OCI-LY3 (cell line): ENCODE measurements at regions not wholly inside any gene's neighbourhood (a gene's known extent, or its start where the extent isn't known, plus 50 kb on each side); places are given as distances from the start of the nearest gene placed in this dataset.

Experiments
- H2AFZ ChIP-seq: fragments of 200-600, 300-600 bp; shearing (Covaris generic); 2 replicates; pipeline ENCODE4 v1.6.0; 2014; ENCODE audit warnings: antibody characterized with exemption, low read depth, low read length
- H3K27ac ChIP-seq: fragments of 200-600, 300-600 bp; sonication (generic); 2 replicates; pipeline ENCODE4 v1.5.1; 2014; ENCODE audit warnings: mild to moderate bottlenecking, low read length, moderate library complexity, mixed read lengths
- H3K27me3 ChIP-seq: fragments of 200-600, 300-600 bp; sonication (generic); 2 replicates; pipeline ENCODE4 v1.6.1; 2014; ENCODE audit warnings: low read depth, low read length, mixed read lengths
- H3K36me3 ChIP-seq: fragments of 200-600, 300-600 bp; sonication (generic); replicated peaks from 2 replicates; pipeline ENCODE3; 2014; ENCODE audit warnings: low read depth, low read length, mixed read lengths
- H3K4me1 ChIP-seq: fragments of 300-600, 200-600 bp; sonication (generic); 2 replicates; pipeline ENCODE4 v1.6.1; 2014; ENCODE audit warnings: low read length, mixed read lengths
- H3K4me2 ChIP-seq: fragments of 200-600, 300-600 bp; sonication (generic); 2 replicates; pipeline ENCODE4 v1.6.1; 2014; ENCODE audit warnings: low read length, mixed read lengths
- H3K4me3 ChIP-seq: fragments of 300-600, 200-600 bp; sonication (generic); 2 replicates; pipeline ENCODE4 v1.5.1; 2014; ENCODE audit warnings: antibody characterized with exemption, mild to moderate bottlenecking, low read length, moderate library complexity
- H3K79me2 ChIP-seq: fragments of 300-600, 200-600 bp; shearing (Covaris generic); 2 replicates; pipeline ENCODE4 v1.6.1; 2014; ENCODE audit warnings: mild to moderate bottlenecking, low read length, mixed read lengths
- H3K9ac ChIP-seq: fragments of 300-600, 200-600 bp; shearing (Covaris generic); 2 replicates; pipeline ENCODE4 v1.6.0; 2014; ENCODE audit warnings: mild to moderate bottlenecking, low read length, moderate library complexity
- H3K9me3 ChIP-seq: fragments of 200-600, 300-600 bp; shearing (Covaris generic); 2 replicates; pipeline ENCODE4 v1.6.1; 2014; ENCODE audit warnings: low read length, mixed read lengths; ENCODE audit not compliant: insufficient read depth
- H4K20me1 ChIP-seq: fragments of 200-600, 300-600 bp; sonication (generic); 2 replicates; pipeline ENCODE4 v1.6.1; 2016; ENCODE audit warnings: low read length, mixed read lengths; ENCODE audit not compliant: insufficient read depth
- CTCF ChIP-seq: fragments of 200-600, 300-600 bp; sonication (generic); IDR thresholded peaks from 2 replicates; pipeline ENCODE4 v1.5.1; 2014; ENCODE audit warnings: antibody characterized with exemption, low read length, low read depth
- EZH2phosphoT487 ChIP-seq: fragments of 200-600 bp; shearing (Covaris generic); IDR thresholded peaks from 2 replicates; pipeline ENCODE4 v1.6.1; 2018; ENCODE audit warnings: antibody characterized with exemption, mixed run types, low read depth

DNA sequence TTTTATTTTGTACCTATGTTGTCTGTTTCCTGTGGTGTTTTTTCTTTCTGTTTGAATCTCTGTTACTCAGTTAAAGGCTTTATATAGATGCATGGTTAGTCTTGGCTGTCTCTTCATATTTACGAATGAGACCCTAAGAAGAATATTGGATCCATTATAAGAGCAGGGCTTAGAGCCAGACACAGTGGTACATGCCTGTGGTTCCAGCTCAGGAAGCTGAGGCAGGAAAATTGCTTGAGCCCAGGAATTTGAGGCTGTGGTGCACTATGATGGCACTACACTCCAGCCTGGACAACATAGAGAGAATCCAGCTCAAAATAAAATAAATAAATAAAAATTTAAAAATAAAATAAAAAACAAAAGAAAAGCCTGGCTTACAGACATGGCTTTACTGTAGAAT lies 211.1 kb downstream of the SOD2 start:
- Histone ChIP-seq H3K36me3 (no peaks in the 10 kb centered on the region), H3K9me3 (no peaks in the 10 kb centered on the region), H4K20me1 (no peaks in the 10 kb centered on the region), H3K27ac (no peak overlapping the region), H3K4me2 (no peak overlapping the region), H2AFZ (no peak overlapping the region), H3K4me1 (no peaks in the 10 kb centered on the region), H3K79me2 (no peaks in the 10 kb centered on the region), H3K9ac (no peak overlapping the region), H3K27me3 (peaks cover 13% of the 10 kb centered on the region), H3K4me3 (no peak overlapping the region)
- TF ChIP-seq EZH2phosphoT487 (no peak), CTCF (no peak)

GRCh38 chr6:159480471-159480870 lies 212.6 kb downstream of the SOD2 start:
- TF ChIP-seq CTCF (no peak), EZH2phosphoT487 (no peak)
- no peaks in the 10 kb centered on the region for H3K9me3 ChIP-seq
- no peak overlapping the region for H3K4me3 ChIP-seq
- H3K9ac ChIP-seq: no peak overlapping the region
- no peak overlapping the region for H2AFZ ChIP-seq
- H3K4me1 ChIP-seq: no peaks in the 10 kb centered on the region
- H3K79me2 ChIP-seq: no peaks in the 10 kb centered on the region
- H4K20me1 ChIP-seq: no peaks in the 10 kb centered on the region
- H3K4me2 ChIP-seq: no peak overlapping the region
- H3K27ac ChIP-seq: no peak overlapping the region
- H3K36me3 ChIP-seq: no peaks in the 10 kb centered on the region
- H3K27me3 ChIP-seq: peaks cover 13% of the 10 kb centered on the region

GRCh38 chr6:159479146-159479545 lies 213.9 kb downstream of the SOD2 start:
- H3K4me2 ChIP-seq: no peak overlapping the region
- no peaks in the 10 kb centered on the region for H3K36me3 ChIP-seq
- H3K9me3 ChIP-seq: no peaks in the 10 kb centered on the region
- H3K27me3 ChIP-seq: peaks cover 11% of the 10 kb centered on the region
- no peaks in the 10 kb centered on the region for H3K4me1 ChIP-seq
- H3K4me3 ChIP-seq: no peak overlapping the region
- H3K9ac ChIP-seq: no peak overlapping the region
- H3K27ac ChIP-seq: no peak overlapping the region
- no peak overlapping the region for H2AFZ ChIP-seq
- H4K20me1 ChIP-seq: no peaks in the 10 kb centered on the region
- TF ChIP-seq EZH2phosphoT487: no peak
- no peak for TF ChIP-seq CTCF
- H3K79me2 ChIP-seq: no peaks in the 10 kb centered on the region

- Histone ChIP-seq H3K9ac (no peak overlapping the region), H3K4me1 (no peaks in the 10 kb centered on the region), H3K9me3 (no peaks in the 10 kb centered on the region), H2AFZ (no peak overlapping the region), H3K27ac (no peak overlapping the region), H3K27me3 (0 out of 2 replicates have a peak, but pooled peaks cover under 1% of the 10 kb centered on the region), H3K4me2 (no peak overlapping the region), H3K36me3 (no peaks in the 10 kb centered on the region), H4K20me1 (no peaks in the 10 kb centered on the region), H3K4me3 (no peak overlapping the region), H3K79me2 (no peaks in the 10 kb centered on the region)
- no peak for TF ChIP-seq CTCF
- no peak for TF ChIP-seq EZH2phosphoT487
Measured at GRCh38 chr6:159473475-159474263, 219.4 kb downstream of the SOD2 start.
